ENCODE measurements at regions not wholly inside any gene's neighbourhood (a gene's known extent, or its start where the extent isn't known, plus 50 kb on each side); places are given as distances from the start of the nearest gene placed in this dataset.

DNA sequence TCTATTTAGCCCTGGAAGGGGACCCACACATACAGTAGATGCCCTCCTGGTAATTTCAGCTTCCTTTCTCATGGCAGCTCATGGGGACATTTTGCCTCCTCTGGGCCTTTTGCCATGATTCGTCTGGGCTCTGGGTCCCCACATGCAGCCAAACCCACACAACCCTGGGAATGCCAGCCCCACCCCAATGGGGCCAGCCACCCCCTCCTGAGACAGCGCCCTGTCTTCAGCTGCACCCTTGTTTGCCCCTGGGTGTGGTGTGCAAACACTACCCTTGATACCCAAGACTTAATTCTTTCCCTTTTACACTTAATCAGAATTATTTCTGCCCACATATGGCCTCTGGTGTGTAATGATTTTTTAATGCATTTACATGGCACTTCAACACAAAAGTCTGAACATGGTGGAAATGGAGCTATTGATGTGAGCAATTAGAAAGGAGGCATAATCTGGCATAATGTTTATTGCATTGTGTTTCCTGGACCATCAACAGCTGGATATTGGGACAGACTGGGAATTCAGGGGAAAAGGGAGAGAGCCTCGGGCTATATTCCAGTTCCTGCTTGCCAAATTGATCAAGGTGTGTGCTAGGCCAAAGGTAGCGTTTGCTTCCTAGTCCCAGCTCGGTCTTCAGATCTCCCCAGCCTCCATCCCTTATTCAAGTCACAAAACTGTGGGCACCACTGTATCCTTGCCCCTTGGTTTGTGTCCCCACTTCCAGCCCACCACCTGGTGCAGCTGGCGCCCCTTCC lies 85.0 kb upstream of the ANO1 start (continued):
- TF ChIP-seq YEATS2 (CRISPR knock-in tag; IDR thresholded peaks at IDR 0.05; ENCODE audit: borderline replicate concordance): no peak

DNA sequence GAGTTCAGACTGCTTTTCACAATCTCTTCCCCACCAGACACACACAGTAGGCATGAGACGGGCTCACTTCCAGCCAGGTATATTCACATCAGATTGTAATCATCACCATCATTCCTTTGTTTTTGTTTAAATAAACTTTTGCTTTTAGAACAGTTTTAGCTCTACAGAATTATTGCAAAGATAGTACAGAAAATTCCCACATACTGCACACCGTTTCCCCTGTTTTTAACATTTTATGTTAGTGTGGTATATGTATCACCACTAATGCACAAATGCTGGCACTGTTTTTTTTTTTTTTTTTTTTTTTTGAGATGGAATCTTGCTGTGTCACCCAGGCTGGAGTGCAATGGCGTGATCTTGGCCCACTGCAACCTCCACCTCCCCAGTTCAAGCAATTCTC lies 83.3 kb upstream of the ANO1 start:
- Histone ChIP-seq H3K79me2 (ENCODE audit: insufficient read depth, low read length) (no peaks in the 10 kb centered on the region), H2AFZ (ENCODE audit: low read length) (no peak overlapping the region), H3K4me1 (ENCODE audit: insufficient read depth, low read length) (no peaks in the 10 kb centered on the region), H3K9me3 (ENCODE audit: low read length) (peaks cover 4% of the 10 kb centered on the region; the same call in 1 of the 2 replicates), H4K20me1 (ENCODE audit: insufficient read depth, low read length) (no peaks in the 10 kb centered on the region), H3K4me2 (ENCODE audit: low read depth, low read length) (no peak overlapping the region), H3K9ac (ENCODE audit: insufficient read depth, low read depth, low read length) (no peak overlapping the region), H3K27ac (ENCODE audit: extremely low read length, insufficient read depth, low read length) (no peak overlapping the region), H3K27me3 (ENCODE audit: control insufficient read depth in 1 of 2, insufficient read depth in 2 of 2, low read length in 2 of 2) (peaks cover 3% of the 10 kb centered on the region in 2 experiments; a peak in 2 of 5 replicates), H3K4me3 (replicated peaks in 1 of 3; ENCODE audit: insufficient read depth in 1 of 3, low read depth in 2 of 3, low read length in 3 of 3) (no peak overlapping the region), H3K36me3 (replicated peaks in 1 of 2; ENCODE audit: control insufficient read depth in 1 of 2, insufficient read depth in 2 of 2, low read length in 2 of 2) (no peaks in the 10 kb centered on the region)
- ChIA-PET CTCF (ENCODE audit: low intra/inter-chr PET ratio, low total read pairs) (no interaction called here), POLR2A (no interaction called here)
- DNase-seq (ENCODE audit: low spot score) (no peak), ATAC-seq (no peak), FAIRE-seq (no peak)
- TF ChIP-seq RARA (CRISPR knock-in tag; IDR thresholded peaks at IDR 0.05) (no peak), MIXL1 (CRISPR knock-in tag; IDR thresholded peaks at IDR 0.05) (no peak), SRSF1 (optimal IDR thresholded peaks at IDR 0.05; ENCODE audit: low read depth, low read length) (no peak), TSC22D2 (CRISPR knock-in tag; IDR thresholded peaks at IDR 0.05; ENCODE audit: borderline replicate concordance) (no peak), EEA1 (CRISPR knock-in tag; IDR thresholded peaks at IDR 0.05; ENCODE audit: borderline replicate concordance) (no peak), ZNF562 (CRISPR knock-in tag; IDR thresholded peaks at IDR 0.05; ENCODE audit: borderline replicate concordance) (no peak), ETV6 (CRISPR knock-in tag; conservative IDR thresholded peaks at IDR 0.05) (no peak), ZNF788 (CRISPR knock-in tag; IDR thresholded peaks at IDR 0.05; ENCODE audit: borderline replicate concordance) (no peak), CHCHD3 (CRISPR knock-in tag; IDR thresholded peaks at IDR 0.05) (no peak), CHD4 (IDR thresholded peaks at IDR 0.05; ENCODE audit: borderline replicate concordance, low read length) (no peak), HNRNPK (IDR thresholded peaks at IDR 0.05; ENCODE audit: low read depth, low read length, poor library complexity, severe bottlenecking) (no peak), HMGA1 (CRISPR knock-in tag; conservative IDR thresholded peaks at IDR 0.05) (no peak), STAG1 (CRISPR knock-in tag; IDR thresholded peaks at IDR 0.05) (no peak)
- TF ChIP-seq, protein P1, sequence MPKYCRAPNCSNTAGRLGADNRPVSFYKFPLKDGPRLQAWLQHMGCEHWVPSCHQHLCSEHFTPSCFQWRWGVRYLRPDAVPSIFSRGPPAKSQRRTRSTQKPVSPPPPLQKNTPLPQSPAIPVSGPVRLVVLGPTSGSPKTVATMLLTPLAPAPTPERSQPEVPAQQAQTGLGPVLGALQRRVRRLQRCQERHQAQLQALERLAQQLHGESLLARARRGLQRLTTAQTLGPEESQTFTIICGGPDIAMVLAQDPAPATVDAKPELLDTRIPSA (CRISPR knock-in tag; IDR thresholded peaks at IDR 0.05; ENCODE audit: borderline replicate concordance): no peak
- TF ChIP-seq, protein P2, sequence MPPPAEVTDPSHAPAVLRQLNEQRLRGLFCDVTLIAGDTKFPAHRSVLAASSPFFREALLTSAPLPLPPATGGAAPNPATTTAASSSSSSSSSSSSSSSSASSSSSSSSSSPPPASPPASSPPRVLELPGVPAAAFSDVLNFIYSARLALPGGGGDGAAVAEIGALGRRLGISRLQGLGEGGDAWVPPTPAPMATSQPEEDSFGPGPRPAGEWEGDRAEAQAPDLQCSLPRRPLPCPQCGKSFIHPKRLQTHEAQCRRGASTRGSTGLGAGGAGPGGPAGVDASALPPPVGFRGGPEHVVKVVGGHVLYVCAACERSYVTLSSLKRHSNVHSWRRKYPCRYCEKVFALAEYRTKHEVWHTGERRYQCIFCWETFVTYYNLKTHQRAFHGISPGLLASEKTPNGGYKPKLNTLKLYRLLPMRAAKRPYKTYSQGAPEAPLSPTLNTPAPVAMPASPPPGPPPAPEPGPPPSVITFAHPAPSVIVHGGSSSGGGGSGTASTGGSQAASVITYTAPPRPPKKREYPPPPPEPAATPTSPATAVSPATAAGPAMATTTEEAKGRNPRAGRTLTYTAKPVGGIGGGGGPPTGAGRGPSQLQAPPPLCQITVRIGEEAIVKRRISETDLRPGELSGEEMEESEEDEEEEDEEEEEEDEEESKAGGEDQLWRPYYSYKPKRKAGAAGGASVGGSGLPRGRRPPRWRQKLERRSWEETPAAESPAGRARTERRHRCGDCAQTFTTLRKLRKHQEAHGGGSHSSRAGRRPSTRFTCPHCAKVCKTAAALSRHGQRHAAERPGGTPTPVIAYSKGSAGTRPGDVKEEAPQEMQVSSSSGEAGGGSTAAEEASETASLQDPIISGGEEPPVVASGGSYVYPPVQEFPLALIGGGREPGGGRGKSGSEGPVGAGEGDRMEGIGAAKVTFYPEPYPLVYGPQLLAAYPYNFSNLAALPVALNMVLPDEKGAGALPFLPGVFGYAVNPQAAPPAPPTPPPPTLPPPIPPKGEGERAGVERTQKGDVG (CRISPR knock-in tag; IDR thresholded peaks at IDR 0.05; ENCODE audit: borderline replicate concordance): no peak
- BruUV-seq (replicated peaks): no TSS peak
- in situ Hi-C loops (cut with HindIII; ENCODE audit: extremely low pct_ligation_motif_present, low pct_unique_long_range_greater_than_20kb): no loop called here
- WGBS (ENCODE audit: low lambda C conversion rate): 24% methylated on average over 3 of the region's 3 CpGs
- intact Hi-C loops (cut with micrococcal nuclease; ENCODE audit: unreplicated experiment): no loop called here

All from HepG2 (cell line).